GM23338 (cell line): ENCODE measurements at regions not wholly inside any gene's neighbourhood (a gene's known extent, or its start where the extent isn't known, plus 50 kb on each side); places are given as distances from the start of the nearest gene placed in this dataset.

Source experiments
- CTCF ChIP-seq, 2 experiments: fragments of 200-600 bp in 1 of 2; sonication (generic) in 1 of 2; conservative IDR thresholded peaks; 2 replicates each; pipeline versions ENCODE4 v1.5.1 to v1.6.1; 2016 to 2017; ENCODE audit warnings: antibody characterized with exemption in 2 of 2, low read depth in 2 of 2, mild to moderate bottlenecking in 2 of 2, moderate library complexity in 1 of 2
- ETS1 ChIP-seq: IDR thresholded peaks from 2 replicates; pipeline ENCODE4 v1.6.1; 2016; ENCODE audit warnings: antibody characterized with exemption
- JUNB ChIP-seq: IDR thresholded peaks from one replicate; pipeline ENCODE4 v1.6.1; 2016; ENCODE audit warnings: antibody characterized with exemption; ENCODE audit not compliant: unreplicated experiment
- REST ChIP-seq: IDR thresholded peaks from one replicate; pipeline ENCODE4 v1.6.1; 2018; ENCODE audit warnings: antibody characterized with exemption; ENCODE audit not compliant: unreplicated experiment
- STAT1 ChIP-seq: IDR thresholded peaks from one replicate; pipeline ENCODE4 v1.6.1; 2016; ENCODE audit warnings: antibody characterized with exemption; ENCODE audit not compliant: unreplicated experiment
- ZNF331 ChIP-seq: fragments of 250-450 bp; sonication (Bioruptor Pico); IDR thresholded peaks from 2 replicates; pipeline ENCODE4 v1.5.0; 2020; ENCODE audit warnings: low read depth, mild to moderate bottlenecking, moderate library complexity
- ZNF462 ChIP-seq: fragments of 250-450 bp; sonication (Bioruptor Pico); IDR thresholded peaks from 2 replicates; pipeline ENCODE4 v1.5.0; 2020; ENCODE audit warnings: mild to moderate bottlenecking, moderate library complexity

GRCh38 chr7:31204071-31204470, 136.5 kb downstream of the NEUROD6 start (continued):
- TF ChIP-seq ZNF462 (CRISPR knock-in tag) (no peak), JUNB (no peak), REST (no peak), ETS1 (no peak), CTCF (conservative IDR thresholded peaks at IDR 0.05; ENCODE audit: low read depth in 2 of 2) (no peak), ZNF331 (CRISPR knock-in tag) (no peak), STAT1 (no peak)
